ENCODE measurements at regions not wholly inside any gene's neighbourhood (a gene's known extent, or its start where the extent isn't known, plus 50 kb on each side); places are given as distances from the start of the nearest gene placed in this dataset.

DNA sequence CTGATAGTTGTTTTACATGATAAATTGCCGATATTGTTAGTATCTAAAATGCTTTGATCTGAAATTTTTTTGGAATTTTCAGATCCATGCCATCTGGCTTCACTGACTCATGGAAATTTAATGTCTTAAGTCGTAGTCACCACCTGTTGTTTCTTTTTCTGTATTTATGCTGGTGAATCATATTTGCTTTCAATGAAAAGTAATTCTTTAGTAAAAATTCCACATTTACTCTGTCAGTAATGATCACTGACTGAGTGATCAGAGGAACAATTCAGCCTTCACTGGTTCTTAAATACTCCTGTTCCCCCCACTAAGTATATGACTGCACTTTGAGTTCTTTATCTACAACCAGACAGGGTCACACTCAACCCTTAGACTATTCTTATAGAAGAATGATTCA, 185.6 kb upstream of the NRIP1 start:
- CTCF ChIA-PET: no interaction called here
- H3K4me1 ChIP-seq (ENCODE audit: insufficient read depth, low read length): peaks cover 52% of the 10 kb centered on the region
- H3K79me2 ChIP-seq (ENCODE audit: low read length): no peaks in the 10 kb centered on the region
- no peaks in the 10 kb centered on the region for H3K27me3 ChIP-seq (ENCODE audit: low read length)
- peak; percentile 92 for DNase-seq
- POLR2A ChIA-PET (ENCODE audit: unreplicated experiment): no interaction called here
- ATAC-seq: peak; percentile 82
- intact Hi-C loops (cut with micrococcal nuclease): loop anchor here (1.0 to 2.0 kb wide), 2 partner anchors 60 to 185 kb away; no protein-coding TSS in a partner anchor
- TF ChIP-seq EZH2phosphoT487 (IDR thresholded peaks at IDR 0.05; ENCODE audit: borderline replicate concordance, low read length) (no peak), EZH2 (IDR thresholded peaks at IDR 0.05; ENCODE audit: low read length, unreplicated experiment) (no peak)
- TF ChIP-seq, protein P1, sequence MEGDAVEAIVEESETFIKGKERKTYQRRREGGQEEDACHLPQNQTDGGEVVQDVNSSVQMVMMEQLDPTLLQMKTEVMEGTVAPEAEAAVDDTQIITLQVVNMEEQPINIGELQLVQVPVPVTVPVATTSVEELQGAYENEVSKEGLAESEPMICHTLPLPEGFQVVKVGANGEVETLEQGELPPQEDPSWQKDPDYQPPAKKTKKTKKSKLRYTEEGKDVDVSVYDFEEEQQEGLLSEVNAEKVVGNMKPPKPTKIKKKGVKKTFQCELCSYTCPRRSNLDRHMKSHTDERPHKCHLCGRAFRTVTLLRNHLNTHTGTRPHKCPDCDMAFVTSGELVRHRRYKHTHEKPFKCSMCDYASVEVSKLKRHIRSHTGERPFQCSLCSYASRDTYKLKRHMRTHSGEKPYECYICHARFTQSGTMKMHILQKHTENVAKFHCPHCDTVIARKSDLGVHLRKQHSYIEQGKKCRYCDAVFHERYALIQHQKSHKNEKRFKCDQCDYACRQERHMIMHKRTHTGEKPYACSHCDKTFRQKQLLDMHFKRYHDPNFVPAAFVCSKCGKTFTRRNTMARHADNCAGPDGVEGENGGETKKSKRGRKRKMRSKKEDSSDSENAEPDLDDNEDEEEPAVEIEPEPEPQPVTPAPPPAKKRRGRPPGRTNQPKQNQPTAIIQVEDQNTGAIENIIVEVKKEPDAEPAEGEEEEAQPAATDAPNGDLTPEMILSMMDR (conservative IDR thresholded peaks at IDR 0.05; ENCODE audit: low read depth, low read length): no peak
- H3K36me3 ChIP-seq (ENCODE audit: low read depth, low read length): no peaks in the 10 kb centered on the region
- no peak overlapping the region for H2AFZ ChIP-seq (ENCODE audit: low read length)
- H3K9ac ChIP-seq (ENCODE audit: low read length): peak overlapping the region; percentile 24; the same call in 1 of the 2 replicates
- no peaks in the 10 kb centered on the region for H4K20me1 ChIP-seq (ENCODE audit: low read length)
- H3K27ac ChIP-seq (ENCODE audit: low read length): peak overlapping the region; percentile 78
- no peak overlapping the region for H3K4me3 ChIP-seq (ENCODE audit: low read length)
- H3K4me2 ChIP-seq (ENCODE audit: low read length): peak overlapping the region; percentile 61
- no peaks in the 10 kb centered on the region for H3K9me3 ChIP-seq (ENCODE audit: low read length)
- no TSS peak for BruUV-seq (replicated peaks)
- H3K9me2 ChIP-seq (replicated peaks; ENCODE audit: low read length): no peaks in the 10 kb centered on the region
- H3F3A ChIP-seq (ENCODE audit: low read length, unreplicated experiment): peaks cover 7% of the 10 kb centered on the region

DNA sequence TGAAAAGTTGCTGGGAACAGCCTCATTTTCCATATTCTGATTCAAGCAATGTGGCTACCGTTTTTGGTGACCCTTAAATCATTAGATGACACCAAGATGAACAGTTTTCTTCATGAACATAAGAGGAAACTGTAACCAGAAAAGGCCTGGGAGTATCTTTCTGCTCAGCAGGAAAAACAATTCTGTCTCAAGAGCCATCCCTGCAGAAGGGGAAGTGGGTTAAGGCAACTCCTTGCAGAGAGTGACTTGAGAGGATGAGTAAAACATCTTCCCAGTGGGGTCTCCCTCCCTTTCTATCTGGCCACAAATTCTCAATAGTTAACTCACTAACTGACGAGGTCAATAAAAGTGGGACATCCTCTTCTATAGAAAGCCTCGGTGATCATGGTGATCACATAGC, 187.6 kb upstream of the NRIP1 start:
- Histone ChIP-seq H3K79me2 (ENCODE audit: low read length) (no peaks in the 10 kb centered on the region), H3F3A (ENCODE audit: low read length, unreplicated experiment) (peaks cover 7% of the 10 kb centered on the region), H3K9me2 (replicated peaks; ENCODE audit: low read length) (no peaks in the 10 kb centered on the region), H3K4me3 (ENCODE audit: low read length) (no peak overlapping the region), H3K27me3 (ENCODE audit: low read length) (no peaks in the 10 kb centered on the region), H3K36me3 (ENCODE audit: low read depth, low read length) (no peaks in the 10 kb centered on the region), H3K4me1 (ENCODE audit: insufficient read depth, low read length) (peaks cover 43% of the 10 kb centered on the region), H3K9me3 (ENCODE audit: low read length) (no peaks in the 10 kb centered on the region), H3K9ac (ENCODE audit: low read length) (no peak overlapping the region), H3K4me2 (ENCODE audit: low read length) (no peak overlapping the region), H2AFZ (ENCODE audit: low read length) (no peak overlapping the region), H3K27ac (ENCODE audit: low read length) (no peak overlapping the region), H4K20me1 (ENCODE audit: low read length) (no peaks in the 10 kb centered on the region)
- ChIA-PET CTCF (no interaction called here), POLR2A (ENCODE audit: unreplicated experiment) (no interaction called here)
- ATAC-seq: no peak
- TF ChIP-seq EZH2phosphoT487 (IDR thresholded peaks at IDR 0.05; ENCODE audit: borderline replicate concordance, low read length) (no peak), EZH2 (IDR thresholded peaks at IDR 0.05; ENCODE audit: low read length, unreplicated experiment) (no peak)
- TF ChIP-seq, protein P1 (conservative IDR thresholded peaks at IDR 0.05; ENCODE audit: low read depth, low read length): no peak
- BruUV-seq (replicated peaks): no TSS peak
- intact Hi-C loops (cut with micrococcal nuclease): no loop called here
- no peak for DNase-seq

DNA sequence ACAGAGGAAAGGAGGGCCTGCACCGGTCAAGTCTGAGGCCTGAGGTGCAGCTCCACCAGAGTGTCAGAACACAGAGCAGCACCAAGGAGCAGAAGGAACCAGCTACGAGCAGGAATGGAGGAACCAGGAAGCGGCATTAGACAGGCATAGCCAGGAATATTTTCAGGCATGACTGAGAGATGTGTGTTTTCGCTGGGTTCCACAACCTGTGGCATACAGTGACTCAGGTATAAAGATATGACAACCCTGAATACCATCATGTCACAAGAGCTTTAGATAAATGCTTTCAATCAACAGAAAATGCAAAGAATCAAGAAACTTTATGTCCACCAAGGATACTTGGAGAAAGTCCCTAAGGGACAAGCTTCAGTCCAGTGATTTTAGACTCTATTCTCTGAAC, 189.3 kb upstream of the NRIP1 start:
- Histone ChIP-seq H4K20me1 (ENCODE audit: low read length) (no peaks in the 10 kb centered on the region), H3F3A (ENCODE audit: low read length, unreplicated experiment) (peaks cover 7% of the 10 kb centered on the region), H3K9me2 (replicated peaks; ENCODE audit: low read length) (no peaks in the 10 kb centered on the region), H3K4me1 (ENCODE audit: insufficient read depth, low read length) (peaks cover 34% of the 10 kb centered on the region), H3K4me3 (ENCODE audit: low read length) (no peak overlapping the region), H2AFZ (ENCODE audit: low read length) (no peak overlapping the region), H3K27ac (ENCODE audit: low read length) (no peak overlapping the region), H3K9ac (ENCODE audit: low read length) (no peak overlapping the region), H3K4me2 (ENCODE audit: low read length) (no peak overlapping the region), H3K36me3 (ENCODE audit: low read depth, low read length) (no peaks in the 10 kb centered on the region), H3K79me2 (ENCODE audit: low read length) (no peaks in the 10 kb centered on the region), H3K9me3 (ENCODE audit: low read length) (no peaks in the 10 kb centered on the region), H3K27me3 (ENCODE audit: low read length) (no peaks in the 10 kb centered on the region)
- DNase-seq (no peak), ATAC-seq (no peak)
- CTCF ChIA-PET: no interaction called here
- POLR2A ChIA-PET (ENCODE audit: unreplicated experiment): no interaction called here
- intact Hi-C loops (cut with micrococcal nuclease): no loop called here
- no TSS peak for BruUV-seq (replicated peaks)
- TF ChIP-seq, protein P1 (conservative IDR thresholded peaks at IDR 0.05; ENCODE audit: low read depth, low read length): no peak
- TF ChIP-seq EZH2phosphoT487 (IDR thresholded peaks at IDR 0.05; ENCODE audit: borderline replicate concordance, low read length) (no peak), EZH2 (IDR thresholded peaks at IDR 0.05; ENCODE audit: low read length, unreplicated experiment) (no peak)

Measured in PC-3 (cell line).